HAP-1 (cell line): ENCODE measurements at regions not wholly inside any gene's neighbourhood (a gene's known extent, or its start where the extent isn't known, plus 50 kb on each side); places are given as distances from the start of the nearest gene placed in this dataset.

Source experiments
- DNase-seq, 2 experiments: peaks; one replicate each; pipeline ENCODE4 v3.0.0-alpha.2; 2016 to 2020; ENCODE audit warnings: low spot score in 2 of 2
- H3K27me3 ChIP-seq: fragments of 250-450 bp; sonication (Bioruptor Pico); 2 replicates; pipeline ENCODE4 v1.5.1; 2020; ENCODE audit warnings: low read depth, mild to moderate bottlenecking, moderate library complexity
- H3K36me3 ChIP-seq: fragments of 250-450 bp; sonication (Bioruptor Pico); replicated peaks from 2 replicates; pipeline ENCODE4 v1.5.1; 2020; ENCODE audit warnings: mild to moderate bottlenecking
- H3K4me1 ChIP-seq: fragments of 250-450 bp; sonication (Bioruptor Pico); 2 replicates; pipeline ENCODE4 v1.5.1; 2020; ENCODE audit warnings: mild to moderate bottlenecking
- H3K4me3 ChIP-seq: fragments of 250-450 bp; sonication (Bioruptor Pico); 2 replicates; pipeline ENCODE4 v1.5.1; 2020; ENCODE audit warnings: mild to moderate bottlenecking, moderate library complexity
- H3K9me3 ChIP-seq: fragments of 250-450 bp; sonication (Bioruptor Pico); 2 replicates; pipeline ENCODE4 v1.5.1; 2020; ENCODE audit warnings: mild to moderate bottlenecking, moderate library complexity
- in situ Hi-C: fragments of 300-500 bp; cut with MboI; formaldehyde crosslinking; loops from 3 replicates; pipeline ENCODE4 v1.14.3; 2020; ENCODE audit warnings: low sequenced_read_pairs, inconsistent platforms, mixed read lengths

DNA sequence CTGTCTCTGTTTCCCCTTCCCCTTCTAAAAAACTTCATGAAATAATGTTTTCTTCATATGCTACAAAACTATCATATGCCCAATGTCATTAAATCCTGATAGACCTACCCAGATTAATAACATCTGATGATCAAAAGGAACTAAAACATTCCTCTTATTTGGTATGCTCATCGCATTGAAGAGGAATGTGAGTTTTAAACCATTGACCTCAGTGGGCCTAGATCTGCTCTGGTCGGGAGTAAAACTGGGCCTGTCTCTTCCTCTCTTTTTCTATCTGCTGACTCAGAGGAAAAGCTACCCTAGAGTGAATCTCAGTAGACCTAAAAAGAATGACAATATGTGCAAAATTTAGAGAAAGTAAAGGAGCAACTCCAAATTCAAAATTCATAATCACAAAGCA lies 275.8 kb downstream of the SATB1 start:
- no peaks in the 10 kb centered on the region for H3K9me3 ChIP-seq
- DNase-seq = no peak
- no peaks in the 10 kb centered on the region; the same call in 1 of the 2 replicates for H3K36me3 ChIP-seq
- no peaks in the 10 kb centered on the region for H3K4me1 ChIP-seq
- H3K27me3 ChIP-seq = no peaks in the 10 kb centered on the region
- H3K4me3 ChIP-seq = no peak overlapping the region
- in situ Hi-C loops = no loop called here

DNA sequence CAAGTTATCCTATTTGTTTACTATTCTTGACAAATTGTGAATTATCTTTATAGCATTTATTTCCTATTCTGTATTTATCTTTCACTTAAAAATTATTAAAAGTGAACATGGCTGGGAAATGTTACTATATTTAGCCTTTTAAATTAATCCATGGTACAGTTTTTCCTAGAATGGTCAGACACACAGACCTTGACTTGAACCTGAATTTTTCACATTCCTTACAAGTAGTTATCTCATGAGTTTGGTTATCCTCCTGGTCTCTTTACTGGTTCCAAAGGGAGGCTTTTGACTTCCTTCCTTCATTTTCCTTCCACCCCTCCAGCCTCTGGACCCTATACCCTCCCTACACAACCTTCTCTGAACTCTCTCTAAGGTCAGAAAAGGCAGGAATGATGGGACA lies 280.6 kb downstream of the SATB1 start:
- H3K36me3 ChIP-seq = no peaks in the 10 kb centered on the region; the same call in 1 of the 2 replicates
- DNase-seq = no peak
- in situ Hi-C loops = no loop called here
- no peaks in the 10 kb centered on the region for H3K9me3 ChIP-seq
- no peaks in the 10 kb centered on the region for H3K4me1 ChIP-seq
- H3K4me3 ChIP-seq = no peak overlapping the region
- no peaks in the 10 kb centered on the region for H3K27me3 ChIP-seq

DNA sequence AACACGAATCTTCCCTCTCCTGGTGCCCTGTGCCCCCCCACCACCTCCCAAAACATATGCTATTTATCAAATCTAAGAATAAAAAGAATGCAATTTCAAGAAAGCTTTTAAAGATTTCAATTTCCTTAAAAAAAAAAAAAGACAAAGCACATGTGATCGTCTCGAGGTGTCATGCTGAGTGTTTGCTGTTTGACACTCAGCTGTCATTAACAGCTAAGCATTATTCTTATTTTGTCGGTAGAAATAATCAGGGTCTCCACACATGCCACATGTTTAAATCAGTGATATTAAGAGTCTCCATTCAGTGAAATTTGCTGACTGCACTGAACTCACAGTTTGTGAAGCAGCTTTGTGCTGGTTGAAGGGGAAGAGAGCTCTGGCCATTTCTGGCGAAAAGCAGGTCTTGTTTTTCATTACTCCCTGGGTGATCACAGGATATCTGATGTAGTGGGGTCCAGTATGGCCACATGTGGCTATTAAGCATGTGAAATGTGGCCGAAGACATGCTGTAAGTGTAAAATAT lies 281.8 kb downstream of the SATB1 start:
- H3K36me3 ChIP-seq = no peaks in the 10 kb centered on the region; the same call in 1 of the 2 replicates
- in situ Hi-C loops = no loop called here
- H3K27me3 ChIP-seq = no peaks in the 10 kb centered on the region
- DNase-seq = no peak
- no peaks in the 10 kb centered on the region for H3K4me1 ChIP-seq
- no peaks in the 10 kb centered on the region for H3K9me3 ChIP-seq
- no peak overlapping the region for H3K4me3 ChIP-seq

DNA sequence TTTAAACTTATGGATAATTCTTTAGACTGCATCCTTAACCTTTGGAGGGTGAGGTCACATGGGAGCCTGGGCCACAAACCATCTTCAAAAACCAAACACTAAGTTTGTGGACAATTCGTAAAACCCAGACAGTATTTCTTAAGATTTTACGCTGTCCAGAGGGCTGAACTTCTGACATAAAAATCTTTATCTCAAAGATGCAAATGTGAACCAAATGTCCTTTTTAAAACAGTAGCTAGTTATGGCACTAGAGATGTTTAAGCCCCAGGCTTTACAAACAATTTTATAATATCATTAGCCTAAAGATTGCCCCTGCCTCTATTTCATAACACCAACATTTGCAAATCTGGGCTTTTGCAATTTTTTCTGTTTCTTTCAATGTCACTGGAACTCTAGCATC lies 287.2 kb downstream of the SATB1 start:
- Histone ChIP-seq H3K27me3 (no peaks in the 10 kb centered on the region), H3K4me1 (no peaks in the 10 kb centered on the region), H3K9me3 (peaks cover 4% of the 10 kb centered on the region; the same call in 1 of the 2 replicates), H3K4me3 (no peak overlapping the region), H3K36me3 (no peaks in the 10 kb centered on the region)
- in situ Hi-C loops = no loop called here
- no peak for DNase-seq

- no peaks in the 10 kb centered on the region for H3K36me3 ChIP-seq
- H3K4me3 ChIP-seq = no peak overlapping the region
- H3K27me3 ChIP-seq = no peaks in the 10 kb centered on the region
- H3K9me3 ChIP-seq = peaks cover 4% of the 10 kb centered on the region; the same call in 1 of the 2 replicates
- DNase-seq = no peak
- in situ Hi-C loops = no loop called here
- no peaks in the 10 kb centered on the region for H3K4me1 ChIP-seq
Observed at GRCh38 chr3:18135060-18135814, 289.9 kb downstream of the SATB1 start.

DNA sequence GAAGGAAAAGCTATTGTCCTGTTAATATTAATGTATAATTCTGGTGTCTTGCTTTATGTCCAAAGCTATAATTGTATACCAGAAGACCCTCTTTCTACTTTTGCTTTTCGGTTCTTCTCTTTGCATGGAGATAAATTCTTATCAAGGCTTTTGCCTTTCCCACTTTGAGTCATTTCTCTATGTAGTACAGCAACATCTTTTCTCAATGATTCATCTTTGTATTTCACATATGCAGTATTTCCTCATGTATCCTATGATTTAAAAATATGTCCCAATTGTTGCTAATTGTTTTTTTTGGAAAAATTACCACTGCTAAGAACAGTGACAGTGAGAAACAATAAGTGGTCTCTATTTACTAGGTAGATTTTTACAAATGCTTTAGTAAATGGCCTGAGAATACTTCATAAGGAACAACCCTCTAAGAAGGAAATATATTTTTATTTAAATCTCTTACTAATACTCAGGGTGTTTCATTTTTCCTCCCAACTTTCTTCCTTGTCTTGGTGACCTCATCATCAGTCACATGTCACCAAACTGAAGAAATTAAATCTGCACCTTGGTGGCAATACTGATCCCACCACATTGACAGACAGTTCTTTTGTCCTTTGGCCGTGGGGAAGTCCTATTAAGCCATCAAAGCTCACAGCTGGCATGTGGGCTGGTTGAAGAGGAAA lies 290.6 kb downstream of the SATB1 start:
- H3K36me3 ChIP-seq = no peaks in the 10 kb centered on the region
- no peak for DNase-seq
- no peaks in the 10 kb centered on the region for H3K27me3 ChIP-seq
- in situ Hi-C loops = no loop called here
- no peaks in the 10 kb centered on the region for H3K4me1 ChIP-seq
- H3K9me3 ChIP-seq = peaks cover 4% of the 10 kb centered on the region; the same call in 1 of the 2 replicates
- no peak overlapping the region for H3K4me3 ChIP-seq

DNA sequence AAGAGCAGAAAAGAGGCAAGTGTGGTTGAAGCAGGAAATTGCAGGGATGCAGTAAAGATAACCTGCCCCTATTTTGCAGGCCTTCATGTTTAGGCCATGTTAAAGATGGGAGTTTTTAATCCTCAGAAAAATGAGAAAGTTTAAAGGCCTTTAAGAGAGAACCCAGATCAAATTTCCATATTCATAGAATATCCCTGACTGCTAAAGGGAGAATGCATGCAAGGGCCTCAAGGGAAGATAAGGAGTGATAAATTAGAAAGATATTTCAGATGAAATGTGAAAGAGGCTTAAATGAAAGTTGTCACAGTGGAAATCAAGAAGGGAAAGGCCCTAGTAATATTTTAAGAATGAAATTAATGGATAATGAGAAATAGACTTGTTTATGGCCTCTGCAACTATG lies 292.1 kb downstream of the SATB1 start:
- Histone ChIP-seq H3K27me3 (no peaks in the 10 kb centered on the region), H3K36me3 (no peaks in the 10 kb centered on the region), H3K4me3 (no peak overlapping the region), H3K9me3 (peaks cover 4% of the 10 kb centered on the region; the same call in 1 of the 2 replicates), H3K4me1 (no peaks in the 10 kb centered on the region)
- in situ Hi-C loops = no loop called here
- no peak for DNase-seq

DNA sequence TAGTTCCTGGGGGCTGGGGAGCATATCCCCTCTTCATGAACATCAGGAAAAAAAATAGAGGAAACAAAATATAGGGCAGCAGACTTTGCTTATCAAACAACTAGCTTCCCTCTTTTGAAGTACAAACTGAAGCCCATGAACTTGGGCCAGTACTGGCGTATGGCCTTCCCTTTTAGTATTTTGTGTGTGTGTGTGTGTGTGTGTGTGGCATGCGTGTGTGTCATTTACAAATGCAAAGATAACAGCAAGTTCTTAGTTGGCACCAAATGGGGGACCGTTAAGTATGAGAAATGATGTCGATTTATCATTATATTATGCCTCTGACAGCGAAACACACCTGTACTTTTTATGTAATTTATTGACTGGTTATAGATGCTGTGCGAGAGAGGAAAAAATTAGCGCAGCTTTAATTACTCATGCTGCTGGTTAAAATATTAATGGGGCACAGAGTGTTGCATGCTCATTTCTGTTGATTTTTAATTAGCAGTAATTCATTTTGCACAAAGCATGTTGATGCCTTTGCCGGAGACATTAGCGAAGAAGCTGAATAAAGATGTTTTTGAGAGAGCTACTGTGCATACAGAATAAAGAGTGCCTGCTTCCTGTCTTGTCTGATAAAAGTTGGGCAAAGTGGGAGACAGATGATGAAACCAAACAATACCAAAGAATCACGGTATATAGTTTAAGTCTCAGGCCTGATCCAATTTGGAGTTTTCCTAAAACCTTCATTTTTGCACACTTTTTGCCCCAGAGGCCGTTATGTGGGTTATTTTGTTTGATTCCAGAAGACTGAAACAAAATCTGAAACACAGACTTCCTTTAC lies 297.1 kb downstream of the SATB1 start:
- no peaks in the 10 kb centered on the region for H3K36me3 ChIP-seq
- H3K27me3 ChIP-seq = no peaks in the 10 kb centered on the region
- H3K4me3 ChIP-seq = no peak overlapping the region
- in situ Hi-C loops = no loop called here
- no peaks in the 10 kb centered on the region for H3K9me3 ChIP-seq
- H3K4me1 ChIP-seq = no peaks in the 10 kb centered on the region
- no peak for DNase-seq

DNA sequence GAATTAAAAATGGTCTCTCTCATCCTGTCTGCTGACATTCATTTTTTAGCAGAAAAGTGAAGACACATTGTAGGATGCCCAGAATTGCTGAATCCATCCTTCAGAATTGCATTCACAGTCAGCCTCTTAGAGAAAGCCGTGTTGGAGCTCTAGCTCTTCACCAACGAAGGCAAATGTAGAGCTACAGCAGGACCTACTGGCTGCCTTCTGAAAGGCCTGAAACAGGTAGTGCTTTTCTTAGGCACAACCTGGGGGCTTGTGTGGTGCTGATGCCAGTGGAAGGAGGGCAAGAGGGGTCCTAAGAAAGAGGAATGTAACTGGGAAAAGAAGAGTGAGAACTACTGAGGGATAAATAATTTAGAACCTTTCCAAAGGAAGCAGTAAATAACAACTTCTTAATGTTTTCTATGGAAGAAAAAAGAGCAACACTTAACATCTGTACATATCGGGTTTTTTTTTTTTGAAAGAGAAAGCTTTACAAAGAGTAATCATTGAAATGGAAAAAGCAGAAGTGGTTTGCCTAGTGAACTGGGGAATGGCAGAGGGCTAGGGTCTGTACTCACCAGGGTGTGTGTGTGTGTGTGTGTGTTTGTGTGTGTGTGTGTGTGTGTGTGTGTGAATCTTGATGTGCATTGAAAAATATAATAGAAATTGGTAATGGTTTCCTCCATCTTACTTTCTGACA lies 297.8 kb downstream of the SATB1 start:
- no peak overlapping the region for H3K4me3 ChIP-seq
- H3K4me1 ChIP-seq = no peaks in the 10 kb centered on the region
- H3K9me3 ChIP-seq = no peaks in the 10 kb centered on the region
- DNase-seq = no peak
- in situ Hi-C loops = no loop called here
- no peaks in the 10 kb centered on the region for H3K36me3 ChIP-seq
- no peaks in the 10 kb centered on the region for H3K27me3 ChIP-seq

DNA sequence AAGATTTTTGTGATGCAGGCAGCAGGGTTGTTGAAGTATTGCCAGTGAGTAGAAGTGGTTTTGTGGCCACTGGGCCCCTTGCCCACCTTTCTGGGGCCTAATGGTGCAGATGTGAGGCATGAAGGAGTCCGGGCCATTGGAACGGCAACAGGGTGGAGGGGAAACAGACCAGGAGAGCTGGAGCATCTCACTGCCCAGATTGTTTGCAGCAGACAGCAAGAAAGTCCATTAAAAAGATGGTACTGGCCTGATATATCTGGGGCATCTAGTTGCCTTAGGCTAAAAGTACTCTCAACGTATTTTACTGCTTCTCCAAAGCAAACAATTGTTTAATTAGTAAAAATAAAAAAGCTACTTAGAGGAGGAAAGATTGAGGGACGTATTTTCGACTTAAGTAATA lies 298.4 kb downstream of the SATB1 start:
- Histone ChIP-seq H3K4me3 (no peak overlapping the region), H3K9me3 (no peaks in the 10 kb centered on the region), H3K4me1 (no peaks in the 10 kb centered on the region), H3K27me3 (no peaks in the 10 kb centered on the region), H3K36me3 (no peaks in the 10 kb centered on the region)
- in situ Hi-C loops = no loop called here
- no peak for DNase-seq

DNA sequence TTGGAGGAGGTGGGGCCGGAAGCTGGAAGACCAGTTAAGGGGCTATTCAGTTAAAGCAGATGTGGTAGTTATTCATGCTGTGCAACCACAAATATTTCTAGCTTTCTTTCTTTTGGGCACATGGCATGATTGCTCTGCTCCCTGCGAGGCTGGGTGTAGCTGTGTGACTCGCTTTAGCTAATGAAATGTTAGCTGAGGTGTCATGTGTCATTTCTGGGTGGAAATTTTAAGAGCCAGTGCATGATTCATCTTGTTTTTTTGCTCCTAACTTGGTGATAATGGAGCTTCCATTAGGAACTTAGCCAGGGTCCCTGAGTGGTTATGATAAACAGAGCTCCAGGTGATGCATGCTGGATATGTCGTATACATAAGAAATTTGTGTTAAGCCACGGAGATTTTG lies 300.6 kb downstream of the SATB1 start:
- H3K27me3 ChIP-seq = no peaks in the 10 kb centered on the region
- DNase-seq = no peak
- in situ Hi-C loops = no loop called here
- H3K36me3 ChIP-seq = no peaks in the 10 kb centered on the region
- no peaks in the 10 kb centered on the region for H3K9me3 ChIP-seq
- peaks cover 6% of the 10 kb centered on the region for H3K4me1 ChIP-seq
- no peak overlapping the region for H3K4me3 ChIP-seq

DNA sequence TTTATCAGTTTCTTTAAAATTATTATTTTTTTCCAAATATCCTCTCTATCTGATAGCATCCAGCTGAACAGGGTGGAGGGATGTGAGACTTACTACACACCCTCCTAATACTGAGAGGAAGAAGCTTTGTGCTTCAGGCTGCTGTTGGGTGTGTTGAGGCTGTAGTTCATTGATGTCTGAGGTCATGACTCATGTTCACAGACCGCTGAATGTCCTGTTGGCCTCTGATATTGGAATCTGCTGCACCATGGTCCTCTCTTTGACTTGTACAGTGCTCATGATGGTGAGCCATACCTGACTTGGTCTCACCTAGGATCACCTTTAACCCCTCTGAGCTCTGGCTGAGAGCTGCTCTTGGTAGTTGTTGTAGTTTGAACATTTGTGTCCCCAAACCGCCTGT lies 302.9 kb downstream of the SATB1 start:
- in situ Hi-C loops = no loop called here
- DNase-seq = no peak
- no peak overlapping the region for H3K4me3 ChIP-seq

GRCh38 chr3:18121020-18121419 lies 304.1 kb downstream of the SATB1 start:
- no peaks in the 10 kb centered on the region for H3K36me3 ChIP-seq
- H3K27me3 ChIP-seq = no peaks in the 10 kb centered on the region
- no peak overlapping the region for H3K4me3 ChIP-seq
- DNase-seq = no peak
- peaks cover 6% of the 10 kb centered on the region for H3K4me1 ChIP-seq
- in situ Hi-C loops = no loop called here
- no peaks in the 10 kb centered on the region for H3K9me3 ChIP-seq

More for the DNA sequence above, 302.9 kb downstream of the SATB1 start:
- no peaks in the 10 kb centered on the region for H3K9me3 ChIP-seq
- H3K36me3 ChIP-seq = no peaks in the 10 kb centered on the region
- peaks cover 6% of the 10 kb centered on the region for H3K4me1 ChIP-seq
- H3K27me3 ChIP-seq = no peaks in the 10 kb centered on the region
